NCI-H510A (cell line): ENCODE measurements at regions not wholly inside any gene's neighbourhood (a gene's known extent, or its start where the extent isn't known, plus 50 kb on each side); places are given as distances from the start of the nearest gene placed in this dataset.

Source experiments
- DNase-seq: peaks from one replicate; lab custom pipeline; 2025; lab: John Stamatoyannopoulos, UW

GRCh38 chr6:170031684-170032121, 259.2 kb downstream of the DLL1 start:
- no peak for DNase-seq

GRCh38 chr6:170030821-170031471, 259.9 kb downstream of the DLL1 start:
- no peak for DNase-seq

- DNase-seq, result no peak
These were observed 260.5 kb downstream of the DLL1 start for GRCh38 chr6:170030284-170030815.

- DNase-seq, result no peak
These were observed 261.2 kb downstream of the DLL1 start for GRCh38 chr6:170029416-170030283.

- DNase-seq, result no peak
These were observed 262.1 kb downstream of the DLL1 start for GRCh38 chr6:170028629-170029345.

DNA sequence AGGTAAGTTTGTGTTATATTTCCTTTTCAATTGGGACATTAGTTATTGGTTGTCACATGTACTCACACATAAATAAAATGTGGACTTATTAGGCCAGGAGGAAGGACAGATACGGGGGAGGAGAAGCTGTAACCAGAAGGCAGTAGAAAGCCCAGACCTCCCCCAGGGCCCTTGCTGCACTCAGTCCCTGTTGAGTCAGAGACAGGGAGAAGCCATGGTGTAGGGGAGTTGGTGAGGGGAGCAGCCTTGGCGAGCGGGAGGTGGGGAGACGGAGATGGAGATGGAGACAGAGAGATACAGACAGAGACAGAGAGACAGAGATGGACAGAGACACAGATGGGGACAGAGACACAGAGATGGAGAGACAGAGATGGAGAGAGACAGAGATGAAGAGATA, 263.2 kb downstream of the DLL1 start:
- no peak for DNase-seq

DNA sequence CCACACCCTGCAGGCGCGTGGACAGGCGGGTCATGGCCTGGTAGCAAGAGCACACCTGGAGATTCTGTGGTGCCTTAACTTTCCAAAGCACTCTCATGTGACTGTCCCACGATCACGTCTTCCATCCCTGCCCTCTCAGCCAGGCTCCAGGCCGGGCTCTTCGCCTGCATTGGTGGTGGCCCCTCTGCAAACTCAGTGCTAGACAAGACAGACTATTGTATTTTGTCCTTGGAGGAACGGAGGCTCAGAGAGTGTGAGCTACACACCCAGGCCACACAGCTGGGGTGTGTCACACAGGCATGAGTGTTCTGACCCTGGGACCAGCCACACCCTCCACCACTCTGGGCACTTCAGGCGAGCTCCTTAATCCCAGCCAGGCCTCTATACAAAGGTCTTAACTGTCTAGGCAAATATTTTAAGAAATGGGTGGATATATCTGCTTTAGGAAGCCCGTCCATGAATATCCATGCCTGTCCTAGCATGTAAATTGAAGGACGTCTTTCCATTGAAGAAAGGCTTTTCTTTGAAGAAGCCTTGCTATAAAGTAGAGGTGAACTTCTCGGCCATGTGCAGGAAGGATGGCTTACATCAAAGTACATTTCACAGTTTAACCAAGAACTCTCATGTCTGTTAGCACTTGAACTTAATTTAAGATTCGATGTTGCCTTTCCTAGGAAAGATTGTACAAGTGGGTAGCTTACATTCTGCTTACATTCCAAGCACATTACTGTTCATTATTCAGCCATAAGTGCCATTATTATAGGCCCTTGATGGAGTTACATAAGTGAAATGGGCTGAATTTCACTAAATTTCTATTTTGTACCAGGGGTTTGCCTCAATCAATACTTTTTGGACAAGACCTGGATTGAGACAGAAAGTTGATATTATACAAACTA, 263.9 kb downstream of the DLL1 start:
- no peak for DNase-seq

- peak; percentile 67 for DNase-seq
These were observed 264.7 kb downstream of the DLL1 start for GRCh38 chr6:170025935-170026750.

DNA sequence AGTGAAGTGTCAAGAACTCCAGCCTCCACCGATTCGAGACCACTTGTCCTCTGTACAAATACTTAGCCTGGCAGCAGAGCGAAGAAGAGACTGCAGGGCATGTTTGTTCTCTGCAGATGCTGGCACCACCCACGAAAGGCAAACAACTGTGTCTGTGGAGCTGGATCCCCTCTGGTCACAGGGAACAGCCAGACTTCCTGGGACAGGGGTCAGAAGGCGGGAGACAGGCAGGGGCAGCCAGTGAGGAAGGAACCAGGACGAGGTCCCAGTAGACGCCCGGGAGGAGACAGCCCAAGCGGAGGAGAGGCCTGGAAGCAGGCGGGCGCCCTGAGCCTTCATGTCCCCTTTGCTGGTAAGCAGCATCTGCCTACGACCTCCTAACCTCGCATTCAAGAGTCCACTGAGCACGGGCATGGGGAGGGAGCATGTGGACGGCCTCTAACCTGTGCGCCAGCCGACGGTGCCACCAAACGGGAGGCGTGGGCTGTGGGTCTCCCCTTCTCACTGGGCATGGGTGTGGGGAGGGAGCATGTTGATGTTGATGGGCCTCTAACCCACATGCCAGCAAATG, 265.5 kb downstream of the DLL1 start:
- peak; percentile 80 for DNase-seq

DNA sequence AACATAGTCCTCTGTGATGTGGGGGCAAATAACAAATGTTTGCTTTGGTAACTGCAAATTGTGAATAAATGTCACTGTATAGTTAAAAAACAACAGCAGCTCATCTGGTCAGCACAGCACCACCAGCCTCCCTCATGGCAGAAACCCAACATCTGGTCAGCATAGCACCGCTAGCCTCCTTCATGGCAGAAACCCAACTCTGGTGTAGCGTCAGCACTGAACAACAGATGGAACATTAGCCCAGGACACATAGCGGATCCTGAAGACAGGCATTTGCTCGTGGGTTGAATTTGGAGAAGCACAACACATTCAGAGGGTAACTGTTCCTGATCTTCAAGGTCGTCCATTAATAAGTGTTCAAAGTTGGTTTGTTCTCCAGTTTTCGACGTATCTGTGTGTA, 265.9 kb downstream of the DLL1 start:
- DNase-seq, result no peak

GRCh38 chr6:170023620-170024521, 267.0 kb downstream of the DLL1 start:
- no peak for DNase-seq

- DNase-seq, result no peak
These were observed 267.9 kb downstream of the DLL1 start for GRCh38 chr6:170022827-170023619.

DNA sequence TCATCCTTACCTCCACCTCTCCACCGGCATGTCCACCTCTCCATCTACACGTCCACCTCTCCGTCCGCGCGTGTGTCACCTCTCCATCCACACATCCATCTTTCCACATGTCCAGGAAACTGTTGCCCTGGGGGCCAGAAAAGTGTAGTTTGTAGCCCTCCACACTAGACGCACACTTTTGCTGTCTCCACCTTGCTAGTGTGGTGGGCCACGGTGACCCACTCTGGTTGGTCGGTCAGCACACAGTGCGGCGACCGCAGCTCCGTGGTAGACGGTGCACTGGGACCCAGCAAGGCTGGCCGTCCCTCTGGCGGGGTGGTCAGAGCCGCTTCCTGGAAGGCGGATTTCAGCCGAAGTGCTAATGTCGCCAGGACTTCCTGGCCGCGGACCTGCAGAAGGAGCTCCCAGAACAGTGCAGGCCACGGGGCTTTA, 268.6 kb downstream of the DLL1 start:
- no peak for DNase-seq

GRCh38 chr6:170021579-170021978, 269.3 kb downstream of the DLL1 start:
- DNase-seq, result no peak

DNA sequence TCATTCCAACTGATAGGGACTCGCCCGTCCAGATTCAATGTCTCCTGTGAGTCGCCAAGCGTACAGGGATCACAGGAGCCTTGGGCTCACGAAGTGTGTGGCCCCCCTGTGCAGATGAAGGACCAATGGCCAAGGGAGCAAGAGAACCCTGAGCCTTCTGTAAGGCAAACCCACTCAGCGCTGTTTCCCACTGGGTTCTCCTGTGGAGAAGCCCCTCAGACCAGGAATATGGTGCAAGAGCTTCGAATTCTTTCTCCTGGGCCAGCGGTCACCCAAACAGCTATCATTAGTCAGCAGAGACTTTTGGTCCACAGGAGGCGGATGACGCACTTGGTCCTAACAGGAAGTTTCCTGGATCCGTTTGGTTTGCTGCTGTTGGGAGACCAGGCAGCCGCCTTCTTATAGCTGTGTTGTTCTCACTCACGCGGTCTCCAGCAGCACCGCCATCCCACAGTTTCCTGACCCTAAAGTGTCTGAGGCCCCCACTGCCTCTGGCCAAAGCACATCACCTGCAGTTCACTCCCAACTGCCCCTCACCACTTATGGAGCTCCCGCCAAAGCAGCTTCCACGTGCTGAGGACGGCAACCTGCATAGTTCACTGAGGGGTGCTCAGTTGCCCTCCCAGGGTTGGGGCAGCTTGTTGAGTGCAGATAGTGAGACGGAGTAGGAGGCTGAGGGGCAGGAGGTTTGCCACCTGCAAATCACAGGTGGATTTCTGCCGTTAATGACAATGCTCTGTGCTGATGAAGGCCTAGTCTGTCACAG, 268.6 kb downstream of the ERMARD start:
- no peak for DNase-seq

GRCh38 chr6:170018936-170019817, 267.8 kb downstream of the ERMARD start:
- DNase-seq, result no peak
